Endodermal cell (in vitro differentiated cells): ENCODE measurements at regions not wholly inside any gene's neighbourhood (a gene's known extent, or its start where the extent isn't known, plus 50 kb on each side); places are given as distances from the start of the nearest gene placed in this dataset.

Experiments used
- DNase-seq: peaks from one replicate; pipeline ENCODE4 v3.0.0-alpha.2; 2017
- H3K27ac ChIP-seq: 2 replicates; pipeline ENCODE4 v1.5.1; 2013; ENCODE audit warnings: mild to moderate bottlenecking, low read depth, low read length, moderate library complexity
- H3K27me3 ChIP-seq: 2 replicates; pipeline ENCODE4 v1.6.1; 2013; ENCODE audit warnings: mild to moderate bottlenecking, low read length, moderate library complexity; ENCODE audit not compliant: insufficient read depth, control insufficient read depth, poor library complexity, severe bottlenecking
- H3K36me3 ChIP-seq: 2 replicates; pipeline ENCODE4 v1.7.0; 2013; ENCODE audit warnings: mild to moderate bottlenecking, low read length, moderate library complexity; ENCODE audit not compliant: control insufficient read depth, insufficient read depth
- H3K4me1 ChIP-seq: one replicate; pipeline ENCODE4 v1.7.0; 2013; ENCODE audit warnings: low read length; ENCODE audit not compliant: control insufficient read depth, insufficient read depth
- H3K4me3 ChIP-seq: 2 replicates; pipeline ENCODE4 v1.5.1; 2013; ENCODE audit warnings: mild to moderate bottlenecking, low read length, moderate library complexity
- H3K9ac ChIP-seq: 2 replicates; pipeline ENCODE4 v1.6.1; 2013; ENCODE audit warnings: mild to moderate bottlenecking, low read length, moderate library complexity; ENCODE audit not compliant: poor library complexity, severe bottlenecking; ENCODE audit errors: extremely low read depth
- H3K9me3 ChIP-seq: 2 replicates; pipeline ENCODE4 v1.6.1; 2013; ENCODE audit warnings: mild to moderate bottlenecking, low read length, moderate library complexity; ENCODE audit not compliant: control insufficient read depth
- H3K27ac Mint-ChIP-seq: 2 replicates; pipeline ENCODE4 v1.8.0; 2020; ENCODE audit warnings: mixed read lengths
- H3K27me3 Mint-ChIP-seq: 2 replicates; pipeline ENCODE4 v1.8.0; 2021; ENCODE audit warnings: mild to moderate bottlenecking, mixed read lengths; ENCODE audit not compliant: insufficient read depth
- H3K36me3 Mint-ChIP-seq: 2 replicates; pipeline ENCODE4 v1.8.0; 2020; ENCODE audit warnings: low read depth, mixed read lengths
- H3K4me1 Mint-ChIP-seq: 2 replicates; pipeline ENCODE4 v1.8.0; 2020; ENCODE audit warnings: mixed read lengths
- H3K4me3 Mint-ChIP-seq: 2 replicates; pipeline ENCODE4 v1.8.0; 2020; ENCODE audit warnings: mild to moderate bottlenecking, moderate library complexity, mixed read lengths
- H3K9me3 Mint-ChIP-seq: 2 replicates; pipeline ENCODE4 v1.8.0; 2020; ENCODE audit warnings: mild to moderate bottlenecking, mixed read lengths
- WGBS, 2 experiments: methylation state at CpG; one replicate each; pipeline versions ENCODE4 v1.1.5 to v1.1.7; 2013; ENCODE audit warnings: missing lambda C conversion rate in 2 of 2, mixed read lengths in 1 of 2; ENCODE audit not compliant: insufficient coverage in 1 of 2, insufficient read length in 1 of 2; 5-methylcytosine and 5-hydroxymethylcytosine counted together
- TF ChIP-seq, protein P1 (sequence below): fragments of 200-600 bp; sonication (generic); conservative IDR thresholded peaks from 2 replicates; pipeline ENCODE4 v1.5.0; 2021; ENCODE audit warnings: antibody characterized with exemption, mild to moderate bottlenecking

DNA sequence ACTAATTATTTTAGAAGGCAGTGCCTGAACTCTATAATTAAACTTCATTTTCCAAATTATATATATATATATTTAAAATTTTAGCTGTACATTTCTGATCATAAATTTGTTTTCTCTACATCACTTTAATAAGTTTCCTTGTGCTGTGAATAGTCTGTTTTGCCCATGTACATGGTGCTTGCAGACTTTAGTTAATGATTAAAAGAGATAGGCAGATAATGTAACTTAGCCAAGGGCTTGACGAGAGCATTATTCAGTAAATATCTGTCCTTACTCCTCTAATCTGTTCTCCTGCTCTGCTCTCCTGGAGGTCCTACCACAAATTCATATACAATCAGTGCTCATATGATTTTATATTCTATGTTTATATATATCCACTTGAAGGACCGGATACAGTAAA lies 595.2 kb upstream of the KIF2B start:
- Mint-ChIP-seq H3K4me3 (no peak overlapping the region), H3K4me1 (peaks cover 4% of the 10 kb centered on the region), H3K27me3 (no peaks in the 10 kb centered on the region), H3K27ac (no peak overlapping the region), H3K9me3 (peaks cover under 1% of the 10 kb centered on the region), H3K36me3 (no peaks in the 10 kb centered on the region)
- no peaks in the 10 kb centered on the region for H3K9me3 ChIP-seq
- TF ChIP-seq, protein P1, sequence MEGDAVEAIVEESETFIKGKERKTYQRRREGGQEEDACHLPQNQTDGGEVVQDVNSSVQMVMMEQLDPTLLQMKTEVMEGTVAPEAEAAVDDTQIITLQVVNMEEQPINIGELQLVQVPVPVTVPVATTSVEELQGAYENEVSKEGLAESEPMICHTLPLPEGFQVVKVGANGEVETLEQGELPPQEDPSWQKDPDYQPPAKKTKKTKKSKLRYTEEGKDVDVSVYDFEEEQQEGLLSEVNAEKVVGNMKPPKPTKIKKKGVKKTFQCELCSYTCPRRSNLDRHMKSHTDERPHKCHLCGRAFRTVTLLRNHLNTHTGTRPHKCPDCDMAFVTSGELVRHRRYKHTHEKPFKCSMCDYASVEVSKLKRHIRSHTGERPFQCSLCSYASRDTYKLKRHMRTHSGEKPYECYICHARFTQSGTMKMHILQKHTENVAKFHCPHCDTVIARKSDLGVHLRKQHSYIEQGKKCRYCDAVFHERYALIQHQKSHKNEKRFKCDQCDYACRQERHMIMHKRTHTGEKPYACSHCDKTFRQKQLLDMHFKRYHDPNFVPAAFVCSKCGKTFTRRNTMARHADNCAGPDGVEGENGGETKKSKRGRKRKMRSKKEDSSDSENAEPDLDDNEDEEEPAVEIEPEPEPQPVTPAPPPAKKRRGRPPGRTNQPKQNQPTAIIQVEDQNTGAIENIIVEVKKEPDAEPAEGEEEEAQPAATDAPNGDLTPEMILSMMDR: no peak
- no peak for DNase-seq
- H3K27me3 ChIP-seq: no peaks in the 10 kb centered on the region
- H3K36me3 ChIP-seq: no peaks in the 10 kb centered on the region
- H3K9ac ChIP-seq: no peak overlapping the region
- no peak overlapping the region for H3K4me3 ChIP-seq
- no peaks in the 10 kb centered on the region for H3K4me1 ChIP-seq
- 55% methylated on average over 2 of the region's 2 CpGs; no CpG with 5 or more reads in 1 of the 2 experiments for WGBS, 2 experiments
- no peak overlapping the region for H3K27ac ChIP-seq

DNA sequence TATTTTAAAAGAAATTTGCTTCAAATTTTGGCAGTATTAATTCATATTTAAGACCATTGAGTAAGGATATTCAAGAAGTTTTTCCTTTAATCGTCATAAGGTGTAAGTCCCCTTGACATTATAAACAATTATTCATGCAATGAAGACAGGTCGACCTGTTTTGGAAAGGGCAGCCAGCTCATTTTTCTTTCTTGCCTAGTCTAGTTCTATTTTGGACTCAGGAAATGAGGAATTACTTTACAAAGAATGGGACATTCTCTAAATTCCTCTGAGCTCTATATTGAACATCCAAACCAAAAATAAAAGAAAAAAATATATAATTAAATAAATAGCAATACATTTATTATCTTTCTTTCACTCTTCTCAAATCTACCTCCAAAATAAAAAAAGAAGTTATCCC lies 595.6 kb upstream of the KIF2B start:
- H3K9me3 ChIP-seq: no peaks in the 10 kb centered on the region
- H3K27me3 ChIP-seq: no peaks in the 10 kb centered on the region
- Mint-ChIP-seq H3K9me3 (peaks cover 2% of the 10 kb centered on the region), H3K27me3 (no peaks in the 10 kb centered on the region), H3K4me3 (no peak overlapping the region), H3K4me1 (peaks cover 4% of the 10 kb centered on the region), H3K36me3 (no peaks in the 10 kb centered on the region), H3K27ac (no peak overlapping the region)
- DNase-seq: no peak
- H3K27ac ChIP-seq: no peak overlapping the region
- no peaks in the 10 kb centered on the region for H3K4me1 ChIP-seq
- no peak overlapping the region for H3K9ac ChIP-seq
- H3K4me3 ChIP-seq: no peak overlapping the region
- WGBS, 2 experiments: 95% methylated on average over 2 of the region's 2 CpGs; no CpG with 5 or more reads in 1 of the 2 experiments
- no peaks in the 10 kb centered on the region for H3K36me3 ChIP-seq
- TF ChIP-seq, protein P1: no peak

DNA sequence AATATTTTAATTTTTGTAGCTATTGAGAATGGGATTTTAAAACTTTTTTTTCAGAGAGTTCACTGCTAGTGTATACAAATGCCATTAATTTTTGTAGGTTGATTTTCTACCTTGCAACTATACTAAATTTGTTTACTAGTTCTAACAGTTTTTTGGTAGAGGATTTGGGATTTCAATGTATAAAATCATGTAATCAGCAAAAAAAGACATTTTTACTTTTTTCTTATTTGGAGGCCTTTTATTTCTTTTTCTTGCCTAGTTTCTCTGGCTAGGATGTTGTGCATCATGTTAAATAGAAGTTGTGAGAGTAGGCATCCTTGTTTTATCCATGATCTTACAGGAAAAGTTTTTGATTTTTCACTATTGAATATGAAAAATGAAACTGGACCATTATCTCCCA lies 602.9 kb upstream of the KIF2B start:
- H3K36me3 Mint-ChIP-seq: no peaks in the 10 kb centered on the region
- TF ChIP-seq, protein P1: no peak
- H3K9me3 Mint-ChIP-seq: peaks cover 9% of the 10 kb centered on the region

More for the DNA sequence above, 602.9 kb upstream of the KIF2B start:
- no peak overlapping the region for H3K27ac Mint-ChIP-seq
- Histone ChIP-seq H3K27ac (no peak overlapping the region), H3K9me3 (peaks cover 8% of the 10 kb centered on the region), H3K27me3 (no peaks in the 10 kb centered on the region), H3K9ac (no peak overlapping the region), H3K4me1 (no peaks in the 10 kb centered on the region), H3K36me3 (no peaks in the 10 kb centered on the region), H3K4me3 (no peak overlapping the region)
- H3K4me1 Mint-ChIP-seq: no peaks in the 10 kb centered on the region
- H3K27me3 Mint-ChIP-seq: no peaks in the 10 kb centered on the region
- no peak for DNase-seq
- no peak overlapping the region for H3K4me3 Mint-ChIP-seq
